HG03460 (cell line): ENCODE measurements at regions not wholly inside any gene's neighbourhood (a gene's known extent, or its start where the extent isn't known, plus 50 kb on each side); places are given as distances from the start of the nearest gene placed in this dataset.

Experiments used
- ATAC-seq: cut with Tn5 transposase; IDR thresholded peaks from one replicate; pipeline ENCODE4 v1.9.1; 2021; ENCODE audit not compliant: unreplicated experiment

DNA sequence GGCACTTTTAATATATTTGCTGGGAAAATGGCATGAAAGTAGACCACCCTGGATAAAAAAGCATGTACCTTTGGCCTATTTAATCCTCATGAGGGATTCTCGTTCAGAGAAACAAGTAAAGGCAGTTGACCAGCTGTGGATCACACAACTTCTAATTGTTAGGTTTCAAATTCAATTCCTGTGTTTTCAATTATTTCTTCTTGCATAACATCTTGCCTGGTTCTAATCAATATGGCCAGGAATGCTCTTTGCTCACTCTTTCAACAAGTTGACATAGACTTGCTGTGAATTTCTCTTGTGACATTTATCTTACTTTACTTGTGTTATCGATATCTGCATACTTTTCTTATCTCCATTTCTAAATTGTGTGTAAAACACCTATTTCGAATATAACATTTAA lies 211.8 kb downstream of the SLC7A11 start:
- no peak for ATAC-seq

- ATAC-seq = no peak
These were observed 213.2 kb downstream of the SLC7A11 start for GRCh38 chr4:138028923-138029322.

- no peak for ATAC-seq
These were observed 220.9 kb downstream of the SLC7A11 start for GRCh38 chr4:138021139-138021830.

DNA sequence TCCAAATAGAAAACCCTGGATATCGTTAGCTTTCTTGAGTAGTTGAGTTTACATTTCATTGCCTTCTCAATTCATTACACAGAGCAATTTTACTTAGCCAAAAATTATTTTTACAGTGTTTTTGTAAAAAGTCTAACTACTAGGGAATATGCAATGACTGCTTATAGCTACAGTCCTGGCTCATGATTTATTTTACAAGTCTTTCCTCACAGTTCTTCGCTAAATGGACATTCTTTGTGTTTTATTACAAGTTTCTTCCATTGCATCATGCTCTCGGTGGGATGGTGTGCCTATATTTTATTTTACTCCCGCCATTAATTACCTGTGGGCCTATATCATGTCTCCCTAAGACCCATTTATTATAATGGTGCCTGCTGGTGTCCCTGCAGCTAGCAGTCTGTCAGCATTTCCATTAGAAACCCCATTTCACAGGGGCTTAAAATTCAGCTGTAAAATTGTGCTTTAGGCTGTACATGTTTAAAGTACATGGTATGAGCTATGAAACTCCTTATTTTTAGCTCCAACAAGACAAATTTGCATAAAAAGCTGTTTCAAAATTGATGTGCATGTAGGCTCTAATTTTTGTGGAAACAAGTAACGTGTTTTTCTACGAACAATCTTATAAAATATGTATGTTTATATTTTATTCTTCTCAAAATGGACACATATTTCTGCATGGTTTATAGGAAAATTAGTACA lies 227.4 kb downstream of the SLC7A11 start:
- ATAC-seq = no peak

GRCh38 chr4:138013625-138014024 lies 228.5 kb downstream of the SLC7A11 start:
- ATAC-seq = no peak

GRCh38 chr4:138010639-138011038 lies 231.5 kb downstream of the SLC7A11 start:
- ATAC-seq = no peak

DNA sequence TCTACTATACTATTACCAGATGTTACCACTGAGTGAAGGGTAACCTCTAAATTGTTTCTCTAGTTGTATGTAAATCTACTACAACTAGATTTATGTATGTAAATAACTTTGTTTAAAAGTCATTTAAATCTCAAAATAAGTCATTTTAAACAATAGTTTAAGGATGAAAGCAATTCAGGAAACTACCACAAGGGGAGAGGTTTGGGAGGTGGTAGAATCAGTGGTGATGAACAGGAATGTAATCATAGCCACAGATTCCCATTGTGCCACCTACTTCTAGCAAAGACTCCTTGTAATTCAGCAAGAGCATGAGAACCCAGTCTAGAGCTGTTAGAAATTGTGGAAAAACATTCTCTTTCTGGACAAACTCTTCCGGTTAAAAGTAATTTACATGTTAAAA lies 234.6 kb downstream of the SLC7A11 start:
- ATAC-seq = no peak

- ATAC-seq = no peak
These were observed 236.7 kb downstream of the SLC7A11 start for GRCh38 chr4:138005486-138005885.

GRCh38 chr4:138003248-138003647 lies 238.9 kb downstream of the SLC7A11 start:
- ATAC-seq = peak; percentile 90

DNA sequence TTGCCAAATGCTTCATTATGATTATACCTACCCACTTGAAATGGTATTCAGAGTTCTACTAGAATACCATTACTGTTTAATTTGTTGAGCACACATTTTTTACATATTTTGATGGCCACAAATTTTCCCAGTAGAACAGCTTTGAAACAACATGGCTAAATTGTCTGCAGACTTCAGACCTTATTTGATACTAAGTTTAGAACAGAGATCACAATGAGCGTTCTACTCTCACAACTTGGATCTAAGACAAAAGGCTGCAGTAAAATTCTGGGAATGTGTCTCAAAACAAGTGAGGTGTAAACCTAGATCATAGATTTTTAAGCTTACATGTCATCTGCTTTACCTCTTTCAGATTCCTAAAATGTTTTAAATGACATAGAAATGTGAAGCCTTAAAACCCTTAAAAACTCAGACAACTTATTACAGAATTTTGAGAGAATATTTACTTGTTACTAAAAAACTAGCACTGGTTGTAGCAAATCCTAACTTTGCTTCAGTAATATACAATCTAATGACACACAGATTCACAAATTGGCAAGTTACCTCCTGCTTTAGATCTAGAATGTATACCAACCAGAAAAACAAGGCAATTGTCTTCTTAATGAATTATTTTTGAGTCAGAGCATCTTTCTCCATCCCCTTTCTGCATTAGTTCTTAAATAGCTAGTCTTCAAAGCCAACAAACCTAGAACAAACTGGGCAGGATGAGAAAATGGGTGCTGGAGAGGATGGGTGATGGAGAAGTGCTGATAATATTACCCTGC lies 243.3 kb downstream of the SLC7A11 start:
- no peak for ATAC-seq

DNA sequence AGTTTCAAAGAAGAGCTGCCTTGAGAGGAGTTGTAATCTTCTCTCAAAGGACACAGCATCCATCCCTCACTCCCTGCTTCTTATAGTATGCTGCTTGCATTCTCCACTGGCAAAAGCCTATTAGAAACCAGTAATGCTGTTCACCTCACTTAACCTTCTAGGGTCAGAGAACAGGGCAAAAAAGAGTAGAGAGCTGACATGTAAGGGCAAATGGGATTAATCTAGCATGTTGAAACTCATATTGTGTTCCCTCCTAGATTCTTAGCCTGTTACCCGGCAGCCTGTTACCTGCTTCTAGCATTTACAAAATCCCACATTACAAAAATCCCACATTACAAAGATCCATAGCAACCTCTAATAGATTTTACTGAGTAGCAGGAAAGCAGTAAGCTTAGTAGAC lies 244.7 kb downstream of the SLC7A11 start:
- no peak for ATAC-seq

DNA sequence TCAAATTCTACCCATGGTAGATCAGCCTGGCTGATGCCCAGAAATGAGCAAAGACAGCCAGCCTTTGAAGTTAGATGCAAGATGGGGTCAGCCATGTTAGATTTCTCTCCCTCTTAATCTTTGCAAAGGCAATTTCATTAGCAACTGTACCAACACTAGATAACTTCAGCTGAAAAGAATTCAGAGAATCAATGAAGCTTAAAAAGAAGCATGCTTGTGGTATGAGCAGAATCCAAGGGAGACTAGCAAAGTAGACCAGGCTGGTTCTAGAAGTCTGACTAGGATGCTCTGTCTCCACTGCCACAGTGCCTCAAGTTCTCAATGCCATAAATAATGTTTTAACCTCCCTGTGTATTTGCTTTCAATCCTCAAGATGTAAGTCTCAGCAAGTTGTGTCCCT lies 247.3 kb downstream of the SLC7A11 start:
- no peak for ATAC-seq

- ATAC-seq = no peak
These were observed 248.9 kb downstream of the SLC7A11 start for GRCh38 chr4:137993232-137993631.

- no peak for ATAC-seq
These were observed 260.9 kb downstream of the SLC7A11 start for GRCh38 chr4:137981277-137981676.

DNA sequence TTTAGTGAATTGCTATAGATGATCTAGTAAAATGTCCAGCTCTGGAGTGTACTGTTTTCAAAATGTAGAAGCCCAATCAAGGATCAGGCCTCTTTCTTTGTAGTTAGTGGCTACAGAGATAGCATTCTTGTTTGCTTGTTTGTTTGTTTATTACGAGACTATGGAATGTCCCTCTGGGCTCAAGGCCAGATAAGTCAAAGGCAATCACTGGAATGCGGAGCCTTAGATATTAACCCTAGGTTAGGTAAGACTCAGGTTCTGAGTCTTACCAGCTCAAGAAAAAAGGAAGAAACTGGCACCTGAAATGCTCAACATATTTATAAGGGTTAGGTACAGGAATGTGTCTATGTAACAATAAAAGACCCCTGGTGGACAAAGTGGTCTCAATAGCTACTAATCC lies 261.5 kb downstream of the SLC7A11 start:
- no peak for ATAC-seq

GRCh38 chr4:137979938-137980337 lies 262.2 kb downstream of the SLC7A11 start:
- no peak for ATAC-seq

GRCh38 chr4:137968956-137969678 lies 273.0 kb downstream of the SLC7A11 start:
- no peak for ATAC-seq

- ATAC-seq = no peak
These were observed 274.5 kb downstream of the SLC7A11 start for GRCh38 chr4:137967480-137968190.

DNA sequence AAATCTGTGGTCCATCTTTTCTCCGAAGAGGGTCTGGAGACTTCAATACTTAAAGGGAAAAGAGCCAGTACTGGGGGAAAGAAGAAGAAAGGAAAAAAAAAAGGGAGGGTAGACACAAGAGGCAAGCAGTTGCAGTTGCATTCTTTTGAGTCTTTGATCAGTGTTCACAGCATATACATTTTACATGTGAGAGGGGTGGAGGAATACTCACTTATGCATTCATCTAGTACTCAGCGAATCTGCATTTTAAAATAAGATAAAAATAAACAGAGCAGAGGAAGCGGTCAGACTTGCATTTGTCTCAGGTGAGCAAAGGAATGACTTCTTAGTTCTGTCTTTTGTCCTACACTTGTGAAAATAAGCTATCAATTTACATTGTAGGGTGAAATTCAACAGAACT lies 275.6 kb downstream of the SLC7A11 start:
- ATAC-seq = no peak

DNA sequence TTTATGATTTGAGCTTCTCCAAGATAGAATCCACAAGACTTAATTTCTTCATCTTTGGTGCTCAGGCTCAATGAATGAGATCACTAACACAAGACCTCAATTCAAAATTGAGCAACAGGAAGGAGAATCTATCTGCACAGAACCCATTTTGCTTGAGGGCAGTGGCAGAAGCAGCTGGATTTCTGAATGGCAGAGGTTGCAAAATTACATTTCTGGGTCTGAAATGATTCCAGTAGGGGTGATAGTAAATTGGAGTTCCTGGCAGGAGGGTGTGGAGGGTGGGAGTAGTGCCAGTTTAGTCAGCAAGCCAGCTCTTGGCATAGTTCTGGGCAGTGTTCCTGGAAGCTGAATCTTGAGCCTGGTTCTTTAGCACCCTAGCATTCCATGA lies 281.1 kb downstream of the SLC7A11 start:
- ATAC-seq = no peak
